KOPT-K1 (cell line): ENCODE measurements at regions not wholly inside any gene's neighbourhood (a gene's known extent, or its start where the extent isn't known, plus 50 kb on each side); places are given as distances from the start of the nearest gene placed in this dataset.
"Not testable (repeated sequence)": the region's sequence is repeated elsewhere in the genome, so short reads cannot be mapped to it uniquely, and the experiment has no call there.

Source experiments
- H3K27ac ChIP-seq: fragments of 200-600 bp; sonication (generic); 2 replicates; pipeline ENCODE4 v1.5.1; 2016; ENCODE audit warnings: antibody characterized with exemption, mild to moderate bottlenecking, low read depth, low read length; ENCODE audit not compliant: poor library complexity, severe bottlenecking
- H3K36me3 ChIP-seq: fragments of 200-600 bp; sonication (generic); 2 replicates; pipeline ENCODE4 v1.5.1; 2017; ENCODE audit warnings: antibody characterized with exemption, mild to moderate bottlenecking, low read length, moderate library complexity; ENCODE audit not compliant: insufficient read depth
- H3K9me3 ChIP-seq: fragments of 200-600 bp; sonication (generic); 2 replicates; pipeline ENCODE4 v1.5.1; 2017; ENCODE audit warnings: antibody characterized with exemption, low read length, mild to moderate bottlenecking; ENCODE audit not compliant: insufficient read depth, poor library complexity, severe bottlenecking

- Histone ChIP-seq H3K36me3 (no peaks in the 10 kb centered on the region), H3K27ac (no peak overlapping the region), H3K9me3 (no peaks in the 10 kb centered on the region)
These were observed 274.0 kb upstream of the KITLG start for GRCh38 chr12:88854260-88854659.

- H3K36me3 ChIP-seq, H3K9me3 ChIP-seq, H3K27ac ChIP-seq: not testable (repeated sequence)
These were observed 267.0 kb upstream of the KITLG start for GRCh38 chr12:88847246-88847645.

GRCh38 chr12:88844426-88844825, 264.2 kb upstream of the KITLG start:
- Histone ChIP-seq H3K27ac (no peak overlapping the region), H3K9me3 (no peaks in the 10 kb centered on the region), H3K36me3 (no peaks in the 10 kb centered on the region)

GRCh38 chr12:88842314-88842713, 262.0 kb upstream of the KITLG start:
- H3K27ac ChIP-seq, result no peak overlapping the region
- no peaks in the 10 kb centered on the region for H3K36me3 ChIP-seq
- H3K9me3 ChIP-seq, result peaks cover 10% of the 10 kb centered on the region

GRCh38 chr12:88839486-88839885, 259.2 kb upstream of the KITLG start:
- Histone ChIP-seq H3K27ac (no peak overlapping the region), H3K36me3 (no peaks in the 10 kb centered on the region), H3K9me3 (peaks cover 10% of the 10 kb centered on the region)

GRCh38 chr12:88836156-88836555, 255.9 kb upstream of the KITLG start:
- peaks cover 10% of the 10 kb centered on the region for H3K9me3 ChIP-seq
- H3K27ac ChIP-seq, result no peak overlapping the region
- no peaks in the 10 kb centered on the region for H3K36me3 ChIP-seq

- Histone ChIP-seq H3K9me3 (peaks cover 9% of the 10 kb centered on the region), H3K27ac (no peak overlapping the region), H3K36me3 (no peaks in the 10 kb centered on the region)
These were observed 254.0 kb upstream of the KITLG start for GRCh38 chr12:88834226-88834625.

- Histone ChIP-seq H3K36me3 (no peaks in the 10 kb centered on the region), H3K9me3 (peaks cover 3% of the 10 kb centered on the region), H3K27ac (no peak overlapping the region)
These were observed 253.4 kb upstream of the KITLG start for GRCh38 chr12:88833641-88834116.

- not testable (repeated sequence) for H3K27ac ChIP-seq, H3K36me3 ChIP-seq, H3K9me3 ChIP-seq
These were observed 248.3 kb upstream of the KITLG start for GRCh38 chr12:88828537-88828936.

GRCh38 chr12:88820012-88820411, 239.7 kb upstream of the KITLG start:
- Histone ChIP-seq H3K36me3 (no peaks in the 10 kb centered on the region), H3K9me3 (no peaks in the 10 kb centered on the region), H3K27ac (no peak overlapping the region)

GRCh38 chr12:88816201-88816600, 235.9 kb upstream of the KITLG start:
- H3K36me3 ChIP-seq, result no peaks in the 10 kb centered on the region
- H3K27ac ChIP-seq, result no peak overlapping the region
- no peaks in the 10 kb centered on the region for H3K9me3 ChIP-seq

- no peaks in the 10 kb centered on the region for H3K9me3 ChIP-seq
- no peak overlapping the region for H3K27ac ChIP-seq
These were observed 234.5 kb upstream of the KITLG start for GRCh38 chr12:88814779-88815178.

GRCh38 chr12:88812610-88813009, 232.3 kb upstream of the KITLG start:
- Histone ChIP-seq H3K9me3 (no peaks in the 10 kb centered on the region), H3K36me3 (no peaks in the 10 kb centered on the region), H3K27ac (no peak overlapping the region)

More at GRCh38 chr12:88814779-88815178, 234.5 kb upstream of the KITLG start:
- no peaks in the 10 kb centered on the region for H3K36me3 ChIP-seq

- Histone ChIP-seq H3K9me3 (no peaks in the 10 kb centered on the region), H3K27ac (no peak overlapping the region), H3K36me3 (no peaks in the 10 kb centered on the region)
These were observed 230.5 kb upstream of the KITLG start for GRCh38 chr12:88810806-88811205.

GRCh38 chr12:88809841-88810240, 229.6 kb upstream of the KITLG start:
- H3K9me3 ChIP-seq, H3K36me3 ChIP-seq, H3K27ac ChIP-seq: not testable (repeated sequence)

- H3K36me3 ChIP-seq, result no peaks in the 10 kb centered on the region
- no peak overlapping the region for H3K27ac ChIP-seq
- no peaks in the 10 kb centered on the region for H3K9me3 ChIP-seq
These were observed 225.4 kb upstream of the KITLG start for GRCh38 chr12:88805692-88806091.

- H3K9me3 ChIP-seq, result no peaks in the 10 kb centered on the region
- H3K27ac ChIP-seq, result no peak overlapping the region
- no peaks in the 10 kb centered on the region for H3K36me3 ChIP-seq
These were observed 225.0 kb upstream of the KITLG start for GRCh38 chr12:88805286-88805685.
